ENCODE measurements at regions not wholly inside any gene's neighbourhood (a gene's known extent, or its start where the extent isn't known, plus 50 kb on each side); places are given as distances from the start of the nearest gene placed in this dataset.

- no peak for DNase-seq (ENCODE audit: extremely low read depth in 1 of 2, low read depth in 1 of 2)
Observed at GRCh38 chr10:4533621-4534020, 292.4 kb upstream of the AKR1E2 start.

DNA sequence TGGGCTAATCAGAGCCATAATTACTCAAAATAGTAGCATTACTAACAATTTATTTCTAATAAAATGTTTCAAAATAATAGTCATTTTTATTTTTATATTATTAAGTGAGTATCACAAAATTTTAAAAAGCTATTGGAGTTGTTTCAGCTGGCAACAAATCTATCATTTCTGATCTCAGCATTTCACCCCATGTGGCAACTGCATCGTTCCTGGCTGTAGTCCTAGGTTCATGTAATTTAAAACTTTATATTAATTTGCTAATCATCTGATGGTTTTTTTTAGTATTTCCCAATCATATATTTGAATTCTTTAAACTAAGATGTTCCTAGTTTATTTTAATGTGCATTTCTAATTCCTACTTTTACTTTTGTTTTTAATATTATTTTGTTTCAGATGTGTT, 293.0 kb upstream of the AKR1E2 start:
- DNase-seq (ENCODE audit: extremely low read depth in 1 of 2, low read depth in 1 of 2), result no peak

DNA sequence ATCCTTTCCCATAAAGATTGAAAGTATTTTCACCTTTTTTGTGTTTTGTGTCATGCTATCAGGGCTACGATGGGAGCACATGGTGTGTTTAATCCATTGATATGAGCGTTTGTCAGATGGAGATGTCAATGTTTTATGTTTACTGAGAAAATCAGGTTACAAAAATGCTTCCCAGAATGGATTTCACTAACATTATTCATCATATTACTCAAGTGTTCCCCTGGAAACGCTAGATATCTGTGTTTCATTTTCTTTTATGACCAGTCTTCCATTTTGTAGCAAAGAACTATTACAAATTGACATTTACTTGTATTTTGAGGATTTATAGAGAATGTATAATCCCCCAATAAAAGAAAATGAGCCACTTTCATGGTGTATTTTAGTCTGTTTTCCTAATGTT, 293.5 kb upstream of the AKR1E2 start:
- no peak for DNase-seq (ENCODE audit: extremely low read depth in 1 of 2, low read depth in 1 of 2)

DNA sequence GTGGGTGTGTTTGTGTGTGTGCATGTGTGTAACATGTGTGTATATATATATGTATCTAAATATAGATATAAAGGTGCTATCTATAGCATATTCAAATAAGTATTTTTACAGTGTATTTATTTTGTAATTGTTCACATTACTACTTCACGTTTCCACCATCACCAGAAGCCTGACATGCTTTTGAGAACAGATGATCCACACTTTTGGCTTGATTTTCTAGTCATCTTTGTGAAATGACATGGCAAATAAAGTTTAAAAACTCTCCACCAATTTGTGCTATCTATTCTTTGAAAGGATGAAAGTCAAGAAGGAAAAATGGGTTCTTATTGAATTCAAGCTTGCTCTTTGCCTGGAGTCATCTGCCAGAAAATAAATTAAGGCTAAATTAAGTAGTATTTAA, 294.0 kb upstream of the AKR1E2 start:
- DNase-seq (ENCODE audit: extremely low read depth in 1 of 2, low read depth in 1 of 2), result no peak

- no peak for DNase-seq (ENCODE audit: extremely low read depth in 1 of 2, low read depth in 1 of 2)
Observed at GRCh38 chr10:4529266-4529665, 296.7 kb upstream of the AKR1E2 start.

GRCh38 chr10:4527281-4527970, 298.6 kb upstream of the AKR1E2 start:
- no peak for DNase-seq (ENCODE audit: extremely low read depth in 1 of 2, low read depth in 1 of 2)

GRCh38 chr10:4526311-4526731, 299.7 kb upstream of the AKR1E2 start:
- no peak for DNase-seq (ENCODE audit: extremely low read depth in 1 of 2, low read depth in 1 of 2)

DNA sequence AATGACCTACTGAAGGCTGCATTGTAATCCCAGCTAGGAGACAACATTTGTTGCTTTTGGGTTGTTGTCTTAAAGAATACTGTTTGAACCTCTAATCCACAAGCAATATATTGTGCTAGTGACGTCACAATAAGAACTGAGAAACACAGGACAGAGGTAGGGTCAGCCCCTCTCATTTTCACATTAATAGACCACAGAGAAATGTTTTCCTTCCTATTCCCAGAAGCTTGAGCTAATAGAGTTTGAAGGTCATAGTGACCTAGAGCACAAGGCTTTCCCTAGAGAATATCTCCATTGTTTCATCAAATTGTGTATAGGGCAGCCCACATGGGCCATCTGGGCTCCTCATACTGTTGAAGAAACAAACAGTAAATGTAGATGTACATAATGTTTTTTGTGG, 300.9 kb upstream of the AKR1E2 start:
- no peak for DNase-seq (ENCODE audit: extremely low read depth in 1 of 2, low read depth in 1 of 2)

DNA sequence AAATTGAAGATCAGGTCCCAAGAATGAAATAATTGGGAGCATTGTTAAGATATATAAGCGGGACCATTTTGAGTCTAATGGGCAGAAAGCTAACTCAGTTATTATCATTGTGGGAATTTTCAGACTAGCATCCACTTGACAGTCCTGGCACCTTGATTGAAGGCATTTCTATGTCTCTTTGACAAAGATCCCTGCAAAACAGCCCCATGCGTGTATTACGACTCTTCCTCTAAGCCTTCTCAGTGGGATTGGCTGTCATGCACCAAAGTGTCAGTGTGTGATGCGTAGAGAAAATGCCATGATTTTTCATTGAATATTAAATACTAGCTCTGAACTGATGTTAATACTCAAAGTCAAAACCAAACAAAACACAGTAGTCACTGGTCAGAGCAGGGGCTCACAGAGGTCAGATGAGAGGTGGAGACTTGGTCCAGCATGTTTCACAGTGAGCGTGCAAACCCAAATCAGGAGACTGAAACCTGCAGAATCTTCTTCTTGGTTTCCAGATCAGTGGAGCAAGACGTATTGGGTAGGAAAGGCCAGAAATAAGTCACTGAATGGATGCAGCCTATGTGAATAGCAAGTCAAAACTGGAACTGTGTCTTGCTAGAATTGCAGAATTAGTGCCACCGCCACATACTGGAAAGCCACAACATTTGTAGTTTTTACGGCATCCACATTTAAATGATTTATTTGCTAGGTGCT, 303.6 kb upstream of the AKR1E2 start:
- DNase-seq (ENCODE audit: extremely low read depth in 1 of 2, low read depth in 1 of 2), result no peak

DNA sequence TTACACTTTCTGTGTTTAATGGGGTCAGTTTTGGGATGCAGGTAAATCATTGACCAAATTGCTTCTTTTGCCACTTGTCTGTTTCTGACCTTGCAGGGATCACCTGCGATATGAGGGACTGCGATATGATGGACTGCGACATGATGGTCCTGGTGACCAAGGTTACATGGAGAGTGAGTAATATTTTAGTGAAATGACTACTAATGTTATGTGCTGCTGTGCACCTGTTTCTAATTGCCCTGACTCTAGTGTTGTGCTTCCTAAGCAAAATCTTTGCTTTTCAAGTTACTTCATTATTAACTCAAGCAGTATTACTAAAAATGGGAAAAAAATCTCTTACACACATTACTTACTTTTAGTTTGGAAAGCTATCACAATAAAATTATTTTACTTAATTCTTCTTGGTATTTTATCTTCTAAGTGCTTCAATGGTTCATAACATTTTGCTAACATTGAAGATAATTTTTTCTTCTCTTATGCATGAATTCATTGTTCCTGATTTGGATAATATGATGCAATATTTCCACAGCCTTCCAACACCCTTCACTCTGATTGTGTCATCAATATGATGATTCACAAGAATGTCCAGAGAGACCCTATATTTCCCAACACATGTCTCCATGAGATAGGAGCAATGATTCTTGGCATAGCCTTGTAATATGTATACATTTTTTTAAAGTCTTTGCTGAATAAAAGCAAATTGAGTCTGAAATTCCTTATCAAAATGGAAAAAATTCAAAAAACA, 306.2 kb upstream of the AKR1E2 start:
- DNase-seq (ENCODE audit: extremely low read depth in 1 of 2, low read depth in 1 of 2), result no peak

DNA sequence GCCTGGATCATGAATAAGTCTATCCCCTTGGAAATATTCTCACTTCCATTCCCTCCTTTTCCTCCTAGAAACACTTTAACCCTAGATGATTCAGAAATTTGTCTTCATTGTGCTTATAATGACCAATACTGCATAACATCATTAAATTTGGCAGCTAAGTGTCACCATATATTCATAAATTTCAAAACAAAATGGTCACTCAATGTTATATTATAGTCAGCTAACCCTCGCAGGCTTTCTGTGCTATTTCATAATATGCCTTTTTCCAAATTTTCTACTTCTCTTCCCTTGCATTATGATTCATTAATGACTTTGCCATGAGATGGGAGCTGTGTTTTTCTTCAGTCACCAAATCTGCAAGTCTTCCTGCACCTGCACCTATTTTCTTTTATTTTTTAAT, 308.3 kb upstream of the AKR1E2 start:
- no peak for DNase-seq (ENCODE audit: extremely low read depth in 1 of 2, low read depth in 1 of 2)

DNA sequence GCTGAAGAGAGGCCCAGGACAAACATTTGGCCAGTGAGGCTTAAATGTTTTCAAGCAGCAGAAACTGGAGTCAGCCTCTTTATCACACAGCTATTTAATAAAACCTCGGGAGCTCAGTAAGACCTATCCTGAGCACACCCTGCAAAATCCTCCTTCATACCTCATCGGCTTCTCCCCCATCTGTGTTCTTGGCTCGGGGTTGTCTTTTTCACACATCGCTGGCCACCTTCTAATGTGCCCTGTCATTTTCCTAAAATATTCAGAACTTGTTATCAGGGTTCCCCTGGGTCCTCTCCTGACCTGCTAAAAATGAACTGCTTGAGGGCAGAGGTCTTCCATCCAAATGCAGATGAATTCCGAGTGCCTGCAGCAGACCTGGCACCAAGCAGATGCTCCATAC, 310.3 kb upstream of the AKR1E2 start:
- DNase-seq (ENCODE audit: extremely low read depth in 1 of 2, low read depth in 1 of 2), result no peak

- no peak for DNase-seq (ENCODE audit: extremely low read depth in 1 of 2, low read depth in 1 of 2)
Observed at GRCh38 chr10:4514445-4515108, 311.4 kb upstream of the AKR1E2 start.

DNA sequence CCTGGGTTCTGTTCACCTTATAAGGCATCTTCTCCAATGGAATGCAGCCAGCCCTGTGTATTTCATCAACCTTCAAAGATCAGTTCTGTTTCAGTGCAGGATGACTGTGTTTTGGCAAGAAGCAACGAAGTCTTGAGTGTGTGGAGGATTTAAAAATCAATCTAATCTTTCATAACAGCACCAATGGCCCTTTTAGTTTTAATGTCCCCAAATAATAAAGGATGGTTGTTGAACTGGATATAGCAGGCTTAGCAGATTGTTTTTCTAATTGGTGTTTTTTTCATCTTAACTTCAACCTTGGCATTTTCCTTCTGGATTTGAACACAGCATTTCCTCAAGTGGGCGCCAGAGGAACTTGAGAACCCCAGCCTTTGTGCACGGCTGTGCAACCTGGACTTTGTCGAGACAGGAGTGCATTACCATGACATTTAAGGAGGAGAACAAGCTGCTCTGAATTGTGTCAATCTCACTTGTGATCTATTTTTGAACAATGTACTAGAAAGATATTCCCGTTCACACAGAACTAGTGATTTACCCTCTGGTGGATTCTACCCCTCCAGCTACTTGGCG, 313.3 kb upstream of the AKR1E2 start:
- no peak for DNase-seq (ENCODE audit: extremely low read depth in 1 of 2, low read depth in 1 of 2)

- no peak for DNase-seq (ENCODE audit: extremely low read depth in 1 of 2, low read depth in 1 of 2)
Observed at GRCh38 chr10:4512196-4512595, 313.8 kb upstream of the AKR1E2 start.

DNA sequence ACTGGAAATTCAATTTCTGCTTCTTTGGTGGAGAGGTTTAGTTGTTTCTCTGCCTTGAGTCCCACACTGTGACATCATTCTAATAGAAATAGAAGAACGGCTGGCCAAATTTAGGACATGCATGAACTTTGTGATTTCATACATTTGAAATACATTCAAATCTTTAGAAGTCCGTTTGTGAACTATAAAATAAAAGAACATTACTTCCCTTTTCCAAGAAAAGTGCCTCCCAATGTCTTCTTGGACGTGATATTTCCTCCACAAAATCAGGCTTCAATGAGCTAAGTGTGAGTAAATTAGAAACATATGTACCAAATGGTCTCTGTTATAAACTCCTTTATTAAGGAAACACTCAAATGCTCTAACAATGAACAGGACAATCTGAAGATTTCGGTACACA, 314.5 kb upstream of the AKR1E2 start:
- DNase-seq (ENCODE audit: extremely low read depth in 1 of 2, low read depth in 1 of 2), result no peak

DNA sequence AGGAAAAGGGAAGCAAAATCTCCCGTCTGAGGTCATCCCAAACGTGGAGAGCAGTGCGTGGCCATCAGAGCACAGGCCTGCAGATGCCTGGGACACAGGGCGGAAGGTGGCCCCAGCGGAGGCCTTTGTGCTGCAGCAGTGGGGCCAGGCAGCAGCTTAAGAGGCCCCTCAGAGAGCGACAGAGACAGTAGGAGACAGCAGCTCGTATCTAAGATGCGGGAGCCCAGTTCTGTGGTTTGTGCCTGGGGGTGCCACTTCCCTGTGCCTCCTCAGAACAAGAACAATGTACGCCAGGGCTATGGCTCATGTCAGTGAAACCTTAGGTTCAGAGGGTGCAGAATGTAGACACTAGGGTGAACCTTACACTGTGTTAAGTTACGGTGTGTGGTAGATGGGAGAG, 316.6 kb upstream of the AKR1E2 start:
- no peak for DNase-seq (ENCODE audit: extremely low read depth in 1 of 2, low read depth in 1 of 2)

DNA sequence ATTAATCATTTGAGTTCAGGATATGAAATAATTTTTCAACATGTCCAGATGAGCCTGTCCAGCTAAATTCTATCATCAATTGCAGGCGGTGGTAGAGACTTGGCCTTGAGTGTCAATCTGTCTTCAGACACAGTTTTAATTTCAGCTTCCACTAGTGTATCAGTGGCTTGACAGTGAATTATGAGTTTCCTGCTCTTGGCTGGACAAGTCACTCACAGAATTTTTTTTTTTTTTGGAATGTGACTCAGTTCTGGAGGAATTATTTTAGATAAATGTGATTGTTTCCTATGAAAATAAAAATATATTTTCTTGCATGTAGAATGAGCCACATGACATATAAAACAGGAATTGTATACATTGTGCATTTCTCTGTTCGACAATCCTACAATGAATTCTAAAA, 319.9 kb upstream of the AKR1E2 start:
- no peak for DNase-seq (ENCODE audit: extremely low read depth in 1 of 2, low read depth in 1 of 2)

GRCh38 chr10:4504550-4504949, 321.5 kb upstream of the AKR1E2 start:
- no peak for DNase-seq (ENCODE audit: extremely low read depth in 1 of 2, low read depth in 1 of 2)

DNA sequence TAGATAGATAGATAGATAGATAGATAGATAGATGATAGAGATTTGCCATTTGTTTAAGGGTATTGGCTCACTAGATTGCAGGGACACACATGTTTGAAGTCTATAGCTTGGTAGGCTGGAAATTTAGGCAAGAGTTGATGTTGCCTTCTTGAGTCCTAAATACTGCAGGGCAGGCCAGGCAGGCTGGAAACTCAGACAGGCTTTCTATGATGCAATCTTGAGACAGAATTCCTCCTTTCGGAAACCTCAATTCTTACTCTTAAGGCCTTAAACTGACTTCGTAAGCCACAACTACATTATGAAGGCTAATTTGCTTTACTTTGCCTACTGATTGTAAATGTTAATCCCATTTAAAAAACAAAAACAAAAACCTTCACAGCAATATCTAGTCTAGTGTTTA, 322.9 kb upstream of the AKR1E2 start:
- no peak for DNase-seq (ENCODE audit: extremely low read depth in 1 of 2, low read depth in 1 of 2)

DNA sequence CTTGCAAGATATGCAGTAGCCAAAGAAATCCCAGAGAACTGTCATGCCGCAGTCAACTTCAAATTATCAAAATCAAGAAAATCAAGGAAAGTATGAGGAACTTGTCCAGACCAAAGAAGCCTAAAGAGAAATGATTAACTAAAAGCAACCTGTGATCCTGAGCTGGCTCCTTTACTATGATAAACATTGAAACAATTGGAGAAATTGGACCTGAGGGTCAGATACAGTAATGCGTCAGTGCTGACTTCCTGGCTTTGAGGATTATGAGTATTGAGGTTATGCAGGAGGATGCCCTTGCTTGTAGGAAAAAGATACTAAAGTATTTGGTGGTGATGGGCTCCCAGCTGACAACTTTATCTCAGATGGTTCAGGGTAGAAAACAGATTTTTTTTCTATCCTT, 324.7 kb upstream of the AKR1E2 start:
- no peak for DNase-seq (ENCODE audit: extremely low read depth in 1 of 2, low read depth in 1 of 2)
